ENCODE measurements at regions not wholly inside any gene's neighbourhood (a gene's known extent, or its start where the extent isn't known, plus 50 kb on each side); places are given as distances from the start of the nearest gene placed in this dataset.

- DNase-seq (ENCODE audit: low read depth) = no peak
- no peak overlapping the region for H3K4me3 ChIP-seq (ENCODE audit: low read depth, low read length)
- TF ChIP-seq, protein P1, sequence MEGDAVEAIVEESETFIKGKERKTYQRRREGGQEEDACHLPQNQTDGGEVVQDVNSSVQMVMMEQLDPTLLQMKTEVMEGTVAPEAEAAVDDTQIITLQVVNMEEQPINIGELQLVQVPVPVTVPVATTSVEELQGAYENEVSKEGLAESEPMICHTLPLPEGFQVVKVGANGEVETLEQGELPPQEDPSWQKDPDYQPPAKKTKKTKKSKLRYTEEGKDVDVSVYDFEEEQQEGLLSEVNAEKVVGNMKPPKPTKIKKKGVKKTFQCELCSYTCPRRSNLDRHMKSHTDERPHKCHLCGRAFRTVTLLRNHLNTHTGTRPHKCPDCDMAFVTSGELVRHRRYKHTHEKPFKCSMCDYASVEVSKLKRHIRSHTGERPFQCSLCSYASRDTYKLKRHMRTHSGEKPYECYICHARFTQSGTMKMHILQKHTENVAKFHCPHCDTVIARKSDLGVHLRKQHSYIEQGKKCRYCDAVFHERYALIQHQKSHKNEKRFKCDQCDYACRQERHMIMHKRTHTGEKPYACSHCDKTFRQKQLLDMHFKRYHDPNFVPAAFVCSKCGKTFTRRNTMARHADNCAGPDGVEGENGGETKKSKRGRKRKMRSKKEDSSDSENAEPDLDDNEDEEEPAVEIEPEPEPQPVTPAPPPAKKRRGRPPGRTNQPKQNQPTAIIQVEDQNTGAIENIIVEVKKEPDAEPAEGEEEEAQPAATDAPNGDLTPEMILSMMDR (IDR thresholded peaks at IDR 0.05; ENCODE audit: insufficient read depth, low read depth, low read length) = no peak
These were observed 250.1 kb downstream of the TBXT start for GRCh38 chr6:165917576-165917975.

DNA sequence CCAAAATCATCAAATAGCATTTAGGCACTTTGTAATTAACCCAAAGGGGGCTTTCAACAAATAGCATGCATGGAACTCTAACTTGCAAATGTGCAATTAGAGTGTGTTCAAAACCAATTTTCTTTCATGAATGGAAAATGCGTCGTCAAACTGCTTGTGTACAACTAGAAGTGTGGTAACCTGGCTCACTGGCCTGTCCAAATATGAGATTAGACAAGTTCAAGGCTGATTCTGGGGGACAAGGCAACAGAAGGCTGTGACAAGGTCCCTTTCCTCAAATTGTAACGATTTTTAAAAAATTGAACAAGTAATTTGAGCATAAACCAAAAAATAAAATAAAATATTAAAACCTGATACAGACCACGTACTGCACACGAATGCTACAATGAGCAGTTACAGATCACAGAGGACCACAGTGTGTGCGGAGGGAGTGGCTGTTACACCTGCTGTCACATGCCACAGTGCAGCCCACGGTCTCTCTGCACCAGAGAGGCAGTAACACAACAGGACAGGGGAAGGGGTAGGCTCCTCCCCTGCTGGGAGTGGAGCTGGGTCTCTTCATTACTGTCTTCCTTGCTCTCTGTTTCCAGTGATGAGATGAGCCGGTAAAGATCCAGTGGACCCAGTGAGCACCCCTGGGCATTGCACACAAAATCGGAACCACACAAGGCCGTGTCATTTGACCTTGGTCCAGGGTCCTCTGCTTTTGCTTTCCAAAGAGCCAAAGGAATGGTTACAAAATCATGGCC, 252.2 kb upstream of the PDE10A start:
- no peak overlapping the region for H3K4me3 ChIP-seq (ENCODE audit: low read depth, low read length)
- TF ChIP-seq, protein P1 (IDR thresholded peaks at IDR 0.05; ENCODE audit: insufficient read depth, low read depth, low read length) = no peak
- DNase-seq (ENCODE audit: low read depth) = no peak

GRCh38 chr6:165913676-165914570, 250.9 kb upstream of the PDE10A start:
- peak; percentile 70 for DNase-seq (ENCODE audit: low read depth)
- H3K4me3 ChIP-seq (ENCODE audit: low read depth, low read length) = no peak overlapping the region
- TF ChIP-seq, protein P1 (IDR thresholded peaks at IDR 0.05; ENCODE audit: insufficient read depth, low read depth, low read length) = no peak

- TF ChIP-seq, protein P1 (IDR thresholded peaks at IDR 0.05; ENCODE audit: insufficient read depth, low read depth, low read length) = no peak
- DNase-seq (ENCODE audit: low read depth) = peak; percentile 75
These were observed 247.3 kb upstream of the PDE10A start for GRCh38 chr6:165910184-165910966.

GRCh38 chr6:165906736-165907135, 243.7 kb upstream of the PDE10A start:
- TF ChIP-seq, protein P1 (IDR thresholded peaks at IDR 0.05; ENCODE audit: insufficient read depth, low read depth, low read length) = no peak

More at GRCh38 chr6:165910184-165910966, 247.3 kb upstream of the PDE10A start:
- H3K4me3 ChIP-seq (ENCODE audit: low read depth, low read length) = no peak overlapping the region

DNA sequence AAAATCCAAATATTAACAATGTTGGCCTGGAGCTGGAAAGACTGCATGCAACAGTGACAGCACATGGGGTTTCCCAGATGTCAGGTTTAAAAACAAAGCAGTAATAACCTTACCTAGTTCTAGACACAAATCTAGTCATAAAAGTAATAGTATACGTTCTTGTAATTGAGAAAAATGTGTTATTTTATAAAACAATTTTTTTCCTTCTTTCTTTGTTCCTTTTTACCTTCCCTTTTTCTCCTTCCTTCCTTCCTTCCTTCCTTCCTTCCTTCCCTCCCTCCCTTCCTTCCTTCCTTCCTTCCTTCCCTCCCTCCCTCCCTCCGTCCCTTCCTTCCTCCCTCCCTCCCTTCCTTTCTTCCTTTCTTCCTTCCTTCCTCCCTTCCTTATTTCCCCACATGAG, 242.7 kb upstream of the PDE10A start:
- no peak for DNase-seq (ENCODE audit: low read depth)
- TF ChIP-seq, protein P1 (IDR thresholded peaks at IDR 0.05; ENCODE audit: insufficient read depth, low read depth, low read length) = no peak
- no peak overlapping the region for H3K4me3 ChIP-seq (ENCODE audit: low read depth, low read length)

More at GRCh38 chr6:165906736-165907135, 243.7 kb upstream of the PDE10A start:
- no peak for DNase-seq (ENCODE audit: low read depth)
- H3K4me3 ChIP-seq (ENCODE audit: low read depth, low read length) = no peak overlapping the region

Data from fibroblast of villous mesenchyme (primary cell).